ENCODE measurements at regions not wholly inside any gene's neighbourhood (a gene's known extent, or its start where the extent isn't known, plus 50 kb on each side); places are given as distances from the start of the nearest gene placed in this dataset.

GRCh38 chrX:5656544-5656943 lies 572.1 kb downstream of the NLGN4X start:
- ATAC-seq = no peak
- TF ChIP-seq, protein P1, sequence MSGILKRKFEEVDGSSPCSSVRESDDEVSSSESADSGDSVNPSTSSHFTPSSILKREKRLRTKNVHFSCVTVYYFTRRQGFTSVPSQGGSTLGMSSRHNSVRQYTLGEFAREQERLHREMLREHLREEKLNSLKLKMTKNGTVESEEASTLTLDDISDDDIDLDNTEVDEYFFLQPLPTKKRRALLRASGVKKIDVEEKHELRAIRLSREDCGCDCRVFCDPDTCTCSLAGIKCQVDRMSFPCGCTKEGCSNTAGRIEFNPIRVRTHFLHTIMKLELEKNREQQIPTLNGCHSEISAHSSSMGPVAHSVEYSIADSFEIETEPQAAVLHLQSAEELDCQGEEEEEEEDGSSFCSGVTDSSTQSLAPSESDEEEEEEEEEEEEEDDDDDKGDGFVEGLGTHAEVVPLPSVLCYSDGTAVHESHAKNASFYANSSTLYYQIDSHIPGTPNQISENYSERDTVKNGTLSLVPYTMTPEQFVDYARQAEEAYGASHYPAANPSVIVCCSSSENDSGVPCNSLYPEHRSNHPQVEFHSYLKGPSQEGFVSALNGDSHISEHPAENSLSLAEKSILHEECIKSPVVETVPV (CRISPR knock-in tag; IDR thresholded peaks at IDR 0.05) = no peak
- TF ChIP-seq ZFP30 (CRISPR knock-in tag; IDR thresholded peaks at IDR 0.05) (no peak), ZNF8 (CRISPR knock-in tag; IDR thresholded peaks at IDR 0.05) (no peak), CSDC2 (CRISPR knock-in tag; IDR thresholded peaks at IDR 0.05) (no peak), GLIS3 (CRISPR knock-in tag; IDR thresholded peaks at IDR 0.05) (no peak), OSR1 (CRISPR knock-in tag; IDR thresholded peaks at IDR 0.05) (no peak), POU6F1 (CRISPR knock-in tag; IDR thresholded peaks at IDR 0.05; ENCODE audit: borderline replicate concordance, low read depth) (no peak), ZNF565 (CRISPR knock-in tag; conservative IDR thresholded peaks at IDR 0.05; ENCODE audit: low read depth) (no peak), ESRRG (CRISPR knock-in tag; IDR thresholded peaks at IDR 0.05) (no peak), ARNTL (CRISPR knock-in tag; IDR thresholded peaks at IDR 0.05; ENCODE audit: borderline replicate concordance, low read depth) (no peak), ZNF70 (CRISPR knock-in tag; IDR thresholded peaks at IDR 0.05) (no peak), TOX (CRISPR knock-in tag; IDR thresholded peaks at IDR 0.05; ENCODE audit: borderline replicate concordance) (no peak)

GRCh38 chrX:5650904-5651303 lies 577.8 kb downstream of the NLGN4X start:
- no peak for ATAC-seq
- TF ChIP-seq, protein P2, sequence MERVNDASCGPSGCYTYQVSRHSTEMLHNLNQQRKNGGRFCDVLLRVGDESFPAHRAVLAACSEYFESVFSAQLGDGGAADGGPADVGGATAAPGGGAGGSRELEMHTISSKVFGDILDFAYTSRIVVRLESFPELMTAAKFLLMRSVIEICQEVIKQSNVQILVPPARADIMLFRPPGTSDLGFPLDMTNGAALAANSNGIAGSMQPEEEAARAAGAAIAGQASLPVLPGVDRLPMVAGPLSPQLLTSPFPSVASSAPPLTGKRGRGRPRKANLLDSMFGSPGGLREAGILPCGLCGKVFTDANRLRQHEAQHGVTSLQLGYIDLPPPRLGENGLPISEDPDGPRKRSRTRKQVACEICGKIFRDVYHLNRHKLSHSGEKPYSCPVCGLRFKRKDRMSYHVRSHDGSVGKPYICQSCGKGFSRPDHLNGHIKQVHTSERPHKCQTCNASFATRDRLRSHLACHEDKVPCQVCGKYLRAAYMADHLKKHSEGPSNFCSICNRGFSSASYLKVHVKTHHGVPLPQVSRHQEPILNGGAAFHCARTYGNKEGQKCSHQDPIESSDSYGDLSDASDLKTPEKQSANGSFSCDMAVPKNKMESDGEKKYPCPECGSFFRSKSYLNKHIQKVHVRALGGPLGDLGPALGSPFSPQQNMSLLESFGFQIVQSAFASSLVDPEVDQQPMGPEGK (CRISPR knock-in tag; IDR thresholded peaks at IDR 0.05; ENCODE audit: borderline replicate concordance) = no peak
- TF ChIP-seq, protein P3, sequence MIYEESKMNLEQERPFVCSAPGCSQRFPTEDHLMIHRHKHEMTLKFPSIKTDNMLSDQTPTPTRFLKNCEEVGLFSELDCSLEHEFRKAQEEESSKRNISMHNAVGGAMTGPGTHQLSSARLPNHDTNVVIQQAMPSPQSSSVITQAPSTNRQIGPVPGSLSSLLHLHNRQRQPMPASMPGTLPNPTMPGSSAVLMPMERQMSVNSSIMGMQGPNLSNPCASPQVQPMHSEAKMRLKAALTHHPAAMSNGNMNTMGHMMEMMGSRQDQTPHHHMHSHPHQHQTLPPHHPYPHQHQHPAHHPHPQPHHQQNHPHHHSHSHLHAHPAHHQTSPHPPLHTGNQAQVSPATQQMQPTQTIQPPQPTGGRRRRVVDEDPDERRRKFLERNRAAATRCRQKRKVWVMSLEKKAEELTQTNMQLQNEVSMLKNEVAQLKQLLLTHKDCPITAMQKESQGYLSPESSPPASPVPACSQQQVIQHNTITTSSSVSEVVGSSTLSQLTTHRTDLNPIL (CRISPR knock-in tag; IDR thresholded peaks at IDR 0.05; ENCODE audit: low read depth) = no peak
- TF ChIP-seq BACH2 (CRISPR knock-in tag; IDR thresholded peaks at IDR 0.05; ENCODE audit: borderline replicate concordance) (no peak), ISL1 (CRISPR knock-in tag; IDR thresholded peaks at IDR 0.05) (no peak), OSR1 (CRISPR knock-in tag; IDR thresholded peaks at IDR 0.05) (no peak), RARB (CRISPR knock-in tag; IDR thresholded peaks at IDR 0.05) (no peak), ZFP30 (CRISPR knock-in tag; IDR thresholded peaks at IDR 0.05) (no peak), CSDC2 (CRISPR knock-in tag; IDR thresholded peaks at IDR 0.05) (no peak), ZNF8 (CRISPR knock-in tag; IDR thresholded peaks at IDR 0.05) (no peak), ZC3H10 (CRISPR knock-in tag; IDR thresholded peaks at IDR 0.05) (no peak), SNAI2 (CRISPR knock-in tag; IDR thresholded peaks at IDR 0.05) (no peak)

DNA sequence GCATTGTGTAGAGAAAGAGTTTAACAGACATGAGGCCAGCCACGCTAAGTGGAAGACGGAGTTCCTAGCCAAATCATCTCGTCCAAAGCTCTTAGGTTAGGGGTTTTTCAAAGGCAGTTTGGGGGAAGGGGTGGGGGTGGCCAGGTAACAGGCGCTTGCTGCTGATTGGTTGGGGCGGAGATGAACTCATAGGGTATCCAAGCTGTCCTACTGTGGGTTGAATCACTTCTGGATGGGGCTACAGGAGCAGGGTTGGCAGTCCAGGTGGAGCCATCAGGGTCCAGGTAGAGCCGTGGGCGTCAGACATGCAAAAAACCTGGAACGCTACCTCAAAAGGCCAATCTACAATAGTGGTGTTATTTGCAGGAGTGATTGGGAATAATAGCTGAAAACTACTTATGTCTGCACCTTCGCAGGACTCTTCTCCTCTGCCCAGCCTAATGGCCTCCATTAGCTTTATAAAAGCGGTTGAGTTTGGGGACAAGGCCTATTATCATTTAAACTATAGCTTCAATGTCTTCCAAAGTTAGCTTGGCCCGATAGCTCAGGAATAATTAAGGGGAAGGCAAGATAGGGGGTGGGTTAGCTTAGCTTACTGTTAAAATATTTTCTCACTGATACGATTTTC lies 579.6 kb downstream of the NLGN4X start:
- no peak for ATAC-seq
- no peak for TF ChIP-seq GLIS3 (CRISPR knock-in tag; IDR thresholded peaks at IDR 0.05)
- no peak for TF ChIP-seq TOX (CRISPR knock-in tag; IDR thresholded peaks at IDR 0.05; ENCODE audit: borderline replicate concordance)
- TF ChIP-seq BACH2 (CRISPR knock-in tag; IDR thresholded peaks at IDR 0.05; ENCODE audit: borderline replicate concordance) = no peak
- TF ChIP-seq CSDC2 (CRISPR knock-in tag; IDR thresholded peaks at IDR 0.05) = no peak

DNA sequence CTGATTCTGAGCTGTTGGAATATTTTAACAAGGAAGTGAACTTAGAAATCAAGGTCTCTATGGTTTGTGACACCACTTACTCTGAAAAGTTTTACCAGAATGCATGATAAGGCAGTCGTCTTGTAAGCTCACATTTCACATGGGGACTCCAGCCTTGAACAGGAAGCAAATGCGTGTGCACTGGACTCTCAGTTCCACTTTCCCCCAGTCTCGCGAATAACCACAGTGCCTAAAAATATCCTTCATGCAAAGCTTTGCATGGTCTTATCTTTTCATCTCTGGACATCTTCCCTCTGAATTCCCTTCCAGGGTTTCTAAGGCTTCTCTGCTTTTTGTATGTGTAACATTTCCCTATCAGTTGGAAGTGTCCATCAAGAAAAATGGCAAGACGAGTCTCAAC lies 581.8 kb downstream of the NLGN4X start:
- TF ChIP-seq TCF4 (CRISPR knock-in tag; IDR thresholded peaks at IDR 0.05; ENCODE audit: borderline replicate concordance) (no peak), OSR1 (CRISPR knock-in tag; IDR thresholded peaks at IDR 0.05) (no peak), ARNTL (CRISPR knock-in tag; IDR thresholded peaks at IDR 0.05; ENCODE audit: borderline replicate concordance, low read depth) (no peak), ZNF8 (CRISPR knock-in tag; IDR thresholded peaks at IDR 0.05) (no peak), GLIS3 (CRISPR knock-in tag; IDR thresholded peaks at IDR 0.05) (no peak), SNAI2 (CRISPR knock-in tag; IDR thresholded peaks at IDR 0.05) (no peak), ZNF70 (CRISPR knock-in tag; IDR thresholded peaks at IDR 0.05) (no peak)
- TF ChIP-seq, protein P2 (CRISPR knock-in tag; IDR thresholded peaks at IDR 0.05; ENCODE audit: borderline replicate concordance) = no peak
- TF ChIP-seq, protein P3 (CRISPR knock-in tag; IDR thresholded peaks at IDR 0.05; ENCODE audit: low read depth) = no peak
- TF ChIP-seq, protein P1 (CRISPR knock-in tag; IDR thresholded peaks at IDR 0.05) = no peak
- ATAC-seq = no peak
